K562 (cell line): ENCODE measurements at regions not wholly inside any gene's neighbourhood (a gene's known extent, or its start where the extent isn't known, plus 50 kb on each side); places are given as distances from the start of the nearest gene placed in this dataset.

Experiments used
- ATAC-seq: fragments of 200-7000 bp; cut with Tn5 transposase; 3 replicates; pipeline ENCODE4 v1.9.1; 2020; ENCODE audit warnings: moderate library complexity
- BruUV-seq: library from RNA; stranded (reverse); fragments of 400-500 nt; replicated peaks from 2 replicates; lab custom pipeline; 2021; lab: Mats Ljungman, UMichigan
- CTCF ChIA-PET: fragments of 300-600 bp; formaldehyde crosslinking; extraction: SDS; loops from one replicate; lab custom pipeline; 2021; ENCODE audit warnings: low intra/inter-chr PET ratio; lab: Yijun Ruan, JAX
- POLR2A ChIA-PET: fragments of 300-600, 350-650 bp; sonication (Branson Sonifier 250); formaldehyde crosslinking; extraction: SDS; loops from one replicate; lab custom pipeline; 2021; ENCODE audit warnings: antibody characterized with exemption, inconsistent platforms; lab: Yijun Ruan, JAX
- DNase-seq, 4 experiments: peaks; one replicate each; pipeline versions ENCODE4 v3.0.0 to v3.0.0-alpha.2; 2011 to 2018; ENCODE audit warnings: low spot score in 3 of 4, mixed read lengths in 3 of 4; ENCODE audit errors: extremely low read depth in 1 of 4
- FAIRE-seq: peaks from 2 replicates; lab custom pipeline; 2011; peaks lifted over from hg19 to GRCh38; lab: Jason Lieb, UNC
- H2AFZ ChIP-seq: 2 replicates; pipeline ENCODE4 v1.6.0; 2011; ENCODE audit warnings: low read depth, low read length, control low read depth, inconsistent platforms
- H3K27ac ChIP-seq: fragments of 200-600 bp; 3 replicates; pipeline ENCODE4 v1.8.0; 2011; ENCODE audit warnings: low read depth, mild to moderate bottlenecking, control low read depth, inconsistent platforms, low read length, moderate library complexity, mixed read lengths; ENCODE audit errors: extremely low read depth
- H3K27me3 ChIP-seq, 2 experiments: fragments of 300-600 bp in 1 of 2; 2 replicates in 1 of 2; 3 replicates in 1 of 2; pipeline versions ENCODE4 v1.6.0 to v1.8.0; 2011; ENCODE audit warnings: inconsistent platforms in 2 of 2, low read length in 2 of 2, mild to moderate bottlenecking in 1 of 2, mixed read lengths in 1 of 2, moderate library complexity in 1 of 2; ENCODE audit not compliant: control insufficient read depth in 2 of 2, insufficient read depth in 2 of 2
- H3K36me3 ChIP-seq: fragments of 300-600 bp; 3 replicates; pipeline ENCODE4 v1.8.0; 2011; ENCODE audit warnings: mild to moderate bottlenecking, low read length, inconsistent platforms; ENCODE audit not compliant: control insufficient read depth, insufficient read depth
- H3K4me1 ChIP-seq, 2 experiments: fragments of 200-600 bp in 1 of 2; replicated peaks in 1 of 2; 2 replicates in 1 of 2; 3 replicates in 1 of 2; pipeline versions ENCODE4 v1.5.1 to v1.8.0; 2011; ENCODE audit warnings: inconsistent platforms in 2 of 2, low read length in 2 of 2, mild to moderate bottlenecking in 1 of 2, mixed read lengths in 1 of 2, moderate library complexity in 1 of 2; ENCODE audit not compliant: control insufficient read depth in 2 of 2, insufficient read depth in 2 of 2
- H3K4me2 ChIP-seq: 2 replicates; pipeline ENCODE4 v1.6.1; 2011; ENCODE audit warnings: low read length, control low read depth, inconsistent platforms, mixed read lengths; ENCODE audit not compliant: insufficient read depth
- H3K4me3 ChIP-seq: fragments of 200-600 bp; sonication (generic), shearing (Covaris generic); 2 replicates; pipeline ENCODE4 v1.5.1; 2016; ENCODE audit warnings: control low read depth, inconsistent platforms
- H3K79me2 ChIP-seq: fragments of 200-600 bp; 3 replicates; pipeline ENCODE4 v1.8.0; 2011; ENCODE audit warnings: low read length, inconsistent platforms; ENCODE audit not compliant: control insufficient read depth, insufficient read depth
- H3K9ac ChIP-seq, 2 experiments: 2 replicates each; pipeline versions ENCODE4 v1.6.0 to v1.6.1; 2011; ENCODE audit warnings: low read depth in 2 of 2, low read length in 2 of 2, control low read depth in 1 of 2, inconsistent platforms in 1 of 2, mild to moderate bottlenecking in 1 of 2, mixed read lengths in 1 of 2; ENCODE audit not compliant: insufficient read depth in 1 of 2
- H3K9me1 ChIP-seq: one replicate; pipeline ENCODE4 v1.6.0; 2011; ENCODE audit warnings: inconsistent platforms, mild to moderate bottlenecking, low read length, moderate library complexity; ENCODE audit not compliant: control insufficient read depth, insufficient read depth
- H3K9me3 ChIP-seq: replicated peaks from 2 replicates; pipeline ENCODE4 v1.5.1; 2011; ENCODE audit warnings: low read depth, low read length, inconsistent platforms; ENCODE audit not compliant: control insufficient read depth, insufficient read depth
- H4K20me1 ChIP-seq: replicated peaks from 2 replicates; pipeline ENCODE4 v1.6.1; 2011; ENCODE audit warnings: low read length, inconsistent platforms, mixed read lengths; ENCODE audit not compliant: control insufficient read depth, insufficient read depth
- ARID1B ChIP-seq: fragments of 450-650 bp; IDR thresholded peaks from 2 replicates; pipeline ENCODE4 v1.6.1; 2016; ENCODE audit warnings: antibody characterized with exemption, mild to moderate bottlenecking, inconsistent platforms
- BRD4 ChIP-seq: fragments of 200-600 bp; sonication (generic); IDR thresholded peaks from 2 replicates; pipeline ENCODE4 v1.6.1; 2017; ENCODE audit warnings: inconsistent platforms
- CTCF ChIP-seq, 3 experiments: IDR thresholded peaks in 2 of 3; conservative IDR thresholded peaks in 1 of 3; 2 replicates each; pipeline ENCODE4 v1.5.1; 2011 to 2012; ENCODE audit warnings: low read length in 3 of 3, mild to moderate bottlenecking in 3 of 3, control low read depth in 2 of 3, improper control_type of control experiment in 1 of 3, inconsistent platforms in 1 of 3, low read depth in 1 of 3, mixed read lengths in 1 of 3, moderate library complexity in 1 of 3; ENCODE audit not compliant: insufficient read depth in 2 of 3
- HDAC1 ChIP-seq, 2 experiments: fragments of 450-650 bp; IDR thresholded peaks; 2 replicates each; pipeline ENCODE4 v1.6.1; 2016 to 2017; ENCODE audit warnings: inconsistent platforms in 1 of 2, mild to moderate bottlenecking in 1 of 2, moderate library complexity in 1 of 2
- MEIS2 ChIP-seq: fragments of 450-650 bp; IDR thresholded peaks from 2 replicates; pipeline ENCODE4 v1.6.1; 2014; ENCODE audit warnings: mild to moderate bottlenecking; ENCODE audit not compliant: partially characterized antibody
- NR2F6 ChIP-seq: fragments of 450-650 bp; formaldehyde crosslinking; IDR thresholded peaks from 2 replicates; pipeline ENCODE4 v1.4.0; 2020; ENCODE audit warnings: mild to moderate bottlenecking
- POLR2AphosphoS2 ChIP-seq: IDR thresholded peaks from 2 replicates; pipeline ENCODE4 v1.6.1; 2012; ENCODE audit warnings: low read length, improper control_type of control experiment
- RUNX1 ChIP-seq: sonication (generic); IDR thresholded peaks from 2 replicates; pipeline ENCODE4 v1.6.1; 2016; ENCODE audit warnings: antibody characterized with exemption, low read depth
- SFPQ ChIP-seq: fragments of 200-400 bp; formaldehyde crosslinking; IDR thresholded peaks from 2 replicates; pipeline ENCODE4 v1.6.1; 2017; ENCODE audit warnings: mild to moderate bottlenecking, low read depth, low read length, moderate library complexity
- SPI1 ChIP-seq: IDR thresholded peaks from 2 replicates; pipeline ENCODE4 v1.6.1; 2011; ENCODE audit warnings: low read depth, low read length, control low read depth, borderline replicate concordance
- SRF ChIP-seq, 2 experiments: fragments of 250-450, 450-650 bp in 1 of 2; sonication (Bioruptor Pico) in 1 of 2; sonication (generic) in 1 of 2; formaldehyde crosslinking; IDR thresholded peaks; 2 replicates each; pipeline versions ENCODE4 v1.5.0 to v1.5.1; 2020 to 2022; ENCODE audit warnings: mild to moderate bottlenecking in 1 of 2, missing genetic modification reagents in 1 of 2
- ZBTB17 ChIP-seq: fragments of 450-650 bp; formaldehyde crosslinking; IDR thresholded peaks from 2 replicates; pipeline ENCODE4 v1.4.0; 2020; ENCODE audit warnings: mild to moderate bottlenecking
- ZNF3 ChIP-seq: fragments of 250-450 bp; sonication (Bioruptor Pico); IDR thresholded peaks from 2 replicates; pipeline ENCODE4 v1.5.0; 2021; ENCODE audit warnings: mild to moderate bottlenecking, moderate library complexity
- ZNF311 ChIP-seq: fragments of 250-450 bp; sonication (Bioruptor Pico); IDR thresholded peaks from 2 replicates; pipeline ENCODE4 v1.4.0; 2020; ENCODE audit warnings: mild to moderate bottlenecking, moderate library complexity
- ZNF77 ChIP-seq: fragments of 250-450 bp; sonication (Bioruptor Pico); IDR thresholded peaks from 2 replicates; pipeline ENCODE4 v1.5.0; 2020
- WGBS: fragments of 100-300 bp; shearing (Covaris generic); methylation state at CpG from one replicate; pipeline ENCODE4 v1.1.6; 2016; ENCODE audit warnings: low coverage, mixed read lengths; ENCODE audit not compliant: insufficient coverage; ENCODE audit errors: missing lambda C conversion rate; 5-methylcytosine and 5-hydroxymethylcytosine counted together
- in situ Hi-C: fragments of 300-500 bp; cut with MboI; formaldehyde crosslinking; loops from 4 replicates; pipeline ENCODE4 v1.15.0; 2018; ENCODE audit warnings: inconsistent platforms, mixed read lengths
- intact Hi-C: fragments of 100-400 bp; cut with micrococcal nuclease; formaldehyde crosslinking; loops from 2 replicates; pipeline ENCODE4 v1.14.2; 2022

GRCh38 chr3:107897471-107898061 lies 193.3 kb downstream of the CD47 start:
- DNase-seq = no peak
- WGBS = 0% methylated on average over 4 of the region's 4 CpGs

GRCh38 chr3:107894998-107895397 lies 195.8 kb downstream of the CD47 start:
- CTCF ChIA-PET = no interaction called here
- ATAC-seq = peak; percentile 79
- H4K20me1 ChIP-seq = no peaks in the 10 kb centered on the region
- H3K36me3 ChIP-seq = no peaks in the 10 kb centered on the region
- no peak overlapping the region for H3K27ac ChIP-seq
- H3K9me1 ChIP-seq = no peaks in the 10 kb centered on the region
- H2AFZ ChIP-seq = peak overlapping the region; percentile 51
- peaks cover 0 to 7% of the 10 kb centered on the region in 2 experiments; a peak in 2 of 5 replicates for H3K4me1 ChIP-seq
- H3K9me3 ChIP-seq = no peaks in the 10 kb centered on the region
- FAIRE-seq = peak; percentile 15
- no TSS peak for BruUV-seq
- in situ Hi-C loops (no loop called here), intact Hi-C loops (no loop called here)
- peak in 3 of 4 experiments; percentile 13 to 38 (median 18) for DNase-seq
- WGBS = 0% methylated on average over 4 of the region's 4 CpGs
- no peak overlapping the region for H3K4me3 ChIP-seq
- no peaks in the 10 kb centered on the region for H3K79me2 ChIP-seq
- POLR2A ChIA-PET = interaction anchor here (0.8 kb wide), 1 partner anchor 13 kb away, joined by 3 read pairs; no protein-coding TSS in a partner anchor
- H3K9ac ChIP-seq = no peak overlapping the region
- H3K27me3 ChIP-seq = no peaks in the 10 kb centered on the region
- H3K4me2 ChIP-seq = peak overlapping the region; percentile 36; the same call in 1 of the 2 replicates
- TF ChIP-seq ARID1B (peak; percentile 34; the same call in 1 of the 2 replicates), ZNF3 (CRISPR knock-in tag) (no peak), MEIS2 (peak; percentile 47), BRD4 (no peak), CTCF (IDR thresholded peaks at IDR 0.05 in 2 of 3, conservative IDR thresholded peaks at IDR 0.05 in 1 of 3; ENCODE audit: insufficient read depth in 2 of 3, low read depth in 1 of 3, low read length in 3 of 3) (peak in 2 of 3 experiments; percentile 18 to 37; a peak in 3 of 6 replicates), SFPQ (no peak), ZBTB17 (0 out of 2 replicates have a peak, but pooled peaks have one; percentile 7), SRF (CRISPR knock-in tag; IDR thresholded peaks at IDR 0.05) (no peak), ZNF77 (CRISPR knock-in tag) (no peak), NR2F6 (CRISPR knock-in tag) (no peak), POLR2AphosphoS2 (no peak)

More at GRCh38 chr3:107897471-107898061, 193.3 kb downstream of the CD47 start:
- intact Hi-C loops (no loop called here), in situ Hi-C loops (no loop called here)
- FAIRE-seq (no peak), ATAC-seq (no peak)
- Histone ChIP-seq H3K4me3 (no peak overlapping the region), H3K4me2 (no peak overlapping the region), H3K36me3 (no peaks in the 10 kb centered on the region), H3K27me3 (no peaks in the 10 kb centered on the region), H3K9me1 (no peaks in the 10 kb centered on the region), H3K9ac (no peak overlapping the region), H3K79me2 (no peaks in the 10 kb centered on the region), H3K9me3 (no peaks in the 10 kb centered on the region), H3K27ac (no peak overlapping the region), H2AFZ (no peak overlapping the region), H3K4me1 (peaks cover 0 to 7% of the 10 kb centered on the region in 2 experiments; a peak in 2 of 5 replicates), H4K20me1 (no peaks in the 10 kb centered on the region)
- no TSS peak for BruUV-seq
- ChIA-PET CTCF (no interaction called here), POLR2A (no interaction called here)
- peak; percentile 47 for TF ChIP-seq SPI1
- TF ChIP-seq ZNF311 (CRISPR knock-in tag) = no peak
- TF ChIP-seq RUNX1 = no peak
- TF ChIP-seq HDAC1 (IDR thresholded peaks at IDR 0.05) = no peak
